ENCODE measurements at regions not wholly inside any gene's neighbourhood (a gene's known extent, or its start where the extent isn't known, plus 50 kb on each side); places are given as distances from the start of the nearest gene placed in this dataset.
"Not testable (repeated sequence)": the region's sequence is repeated elsewhere in the genome, so short reads cannot be mapped to it uniquely, and the experiment has no call there.

DNA sequence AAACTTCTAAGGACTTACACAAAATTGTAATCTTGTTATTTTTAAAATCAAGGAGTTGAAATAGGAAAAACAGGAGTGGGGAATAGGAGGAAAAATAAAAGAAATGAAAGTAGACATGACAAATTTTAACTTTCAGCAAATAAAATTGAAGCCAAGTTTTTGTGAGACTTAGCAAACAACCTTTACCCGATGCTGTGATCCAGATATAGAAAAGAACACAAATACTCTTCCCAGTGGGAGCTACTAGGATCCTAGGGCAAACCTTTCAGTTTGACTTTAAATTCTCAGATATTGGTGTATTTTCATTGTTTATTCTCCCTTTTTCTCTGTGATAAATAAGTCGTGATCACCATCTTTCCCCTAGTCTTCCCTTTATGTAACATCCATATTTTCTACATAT lies 968.7 kb upstream of the CITED2 start:
- TF ChIP-seq CTCF (IDR thresholded peaks at IDR 0.05; ENCODE audit: insufficient read depth in 1 of 2, low read depth in 1 of 2, low read length in 1 of 2, severe bottlenecking in 1 of 2, unreplicated experiment in 1 of 2) = no peak
- Histone ChIP-seq H3K4me3 (ENCODE audit: low read depth, low read length) (no peak overlapping the region), H3K4me1 (no peaks in the 10 kb centered on the region), H3K9me3 (no peaks in the 10 kb centered on the region), H3K27me3 (replicated peaks; ENCODE audit: control insufficient read depth, insufficient read depth, low read length) (no peaks in the 10 kb centered on the region), H3K36me3 (ENCODE audit: control insufficient read depth, insufficient read depth, low read length) (no peaks in the 10 kb centered on the region)
- no TSS peak for BruUV-seq (replicated peaks)
- H3K27me3 Mint-ChIP-seq (ENCODE audit: insufficient read depth, unreplicated experiment) = no peaks in the 10 kb centered on the region
- H3K9me3 Mint-ChIP-seq (ENCODE audit: unreplicated experiment) = no peaks in the 10 kb centered on the region
- H3K27ac Mint-ChIP-seq (ENCODE audit: unreplicated experiment) = no peak overlapping the region
- intact Hi-C loops (cut with micrococcal nuclease; ENCODE audit: unreplicated experiment) = loop anchor here (1.0 kb wide), 1 partner anchor 17 kb away; no protein-coding TSS in a partner anchor
- DNase-seq = no peak
- H3K4me3 Mint-ChIP-seq (ENCODE audit: unreplicated experiment) = no peak overlapping the region
- H3K36me3 Mint-ChIP-seq (ENCODE audit: insufficient read depth, unreplicated experiment) = no peaks in the 10 kb centered on the region
- POLR2A ChIA-PET = no interaction called here
- CTCF ChIA-PET = no interaction called here
- H3K4me1 Mint-ChIP-seq (ENCODE audit: low read depth, unreplicated experiment) = no peaks in the 10 kb centered on the region

DNA sequence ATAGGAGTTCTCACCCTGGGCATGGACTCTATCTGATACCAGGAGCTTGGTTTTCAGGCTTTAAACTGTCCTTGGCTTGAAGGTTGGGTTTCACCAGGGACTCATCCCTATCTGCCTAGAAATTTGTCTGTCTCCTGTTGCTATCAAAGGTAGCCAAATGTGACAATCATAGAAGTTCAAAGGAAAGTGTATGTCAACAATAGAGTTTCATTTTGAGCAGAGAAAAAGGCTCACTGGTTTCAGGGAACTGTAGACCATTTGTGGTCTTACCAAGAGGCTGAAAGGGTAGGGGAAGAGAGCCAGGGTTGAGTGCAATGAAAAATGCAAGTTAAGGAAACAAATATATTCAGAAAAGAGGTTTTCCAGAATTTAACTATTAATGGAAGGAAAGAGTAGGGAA lies 966.8 kb upstream of the CITED2 start:
- Mint-ChIP-seq H3K27me3 (ENCODE audit: insufficient read depth, unreplicated experiment) (no peaks in the 10 kb centered on the region), H3K36me3 (ENCODE audit: insufficient read depth, unreplicated experiment) (no peaks in the 10 kb centered on the region), H3K4me1 (ENCODE audit: low read depth, unreplicated experiment) (no peaks in the 10 kb centered on the region), H3K9me3 (ENCODE audit: unreplicated experiment) (no peaks in the 10 kb centered on the region), H3K4me3 (ENCODE audit: unreplicated experiment) (no peak overlapping the region), H3K27ac (ENCODE audit: unreplicated experiment) (no peak overlapping the region)
- H3K9me3 ChIP-seq = no peaks in the 10 kb centered on the region
- TF ChIP-seq CTCF (IDR thresholded peaks at IDR 0.05; ENCODE audit: insufficient read depth in 1 of 2, low read depth in 1 of 2, low read length in 1 of 2, severe bottlenecking in 1 of 2, unreplicated experiment in 1 of 2) = no peak
- H3K4me1 ChIP-seq = no peaks in the 10 kb centered on the region
- ChIA-PET CTCF (no interaction called here), POLR2A (no interaction called here)
- no peaks in the 10 kb centered on the region for H3K36me3 ChIP-seq (ENCODE audit: control insufficient read depth, insufficient read depth, low read length)
- DNase-seq = no peak
- no peaks in the 10 kb centered on the region for H3K27me3 ChIP-seq (replicated peaks; ENCODE audit: control insufficient read depth, insufficient read depth, low read length)
- BruUV-seq (replicated peaks) = no TSS peak
- intact Hi-C loops (cut with micrococcal nuclease; ENCODE audit: unreplicated experiment) = no loop called here
- no peak overlapping the region for H3K4me3 ChIP-seq (ENCODE audit: low read depth, low read length)

- no peak overlapping the region for H3K4me3 Mint-ChIP-seq (ENCODE audit: unreplicated experiment)
- no peaks in the 10 kb centered on the region for H3K27me3 Mint-ChIP-seq (ENCODE audit: insufficient read depth, unreplicated experiment)
- no peaks in the 10 kb centered on the region for H3K9me3 Mint-ChIP-seq (ENCODE audit: unreplicated experiment)
- DNase-seq = no peak
- Histone ChIP-seq H3K36me3 (ENCODE audit: control insufficient read depth, insufficient read depth, low read length) (no peaks in the 10 kb centered on the region), H3K4me3 (ENCODE audit: low read depth, low read length) (no peak overlapping the region), H3K4me1 (no peaks in the 10 kb centered on the region), H3K9me3 (no peaks in the 10 kb centered on the region), H3K27me3 (replicated peaks; ENCODE audit: control insufficient read depth, insufficient read depth, low read length) (no peaks in the 10 kb centered on the region)
- intact Hi-C loops (cut with micrococcal nuclease; ENCODE audit: unreplicated experiment) = no loop called here
- no peaks in the 10 kb centered on the region for H3K36me3 Mint-ChIP-seq (ENCODE audit: insufficient read depth, unreplicated experiment)
- no peaks in the 10 kb centered on the region for H3K4me1 Mint-ChIP-seq (ENCODE audit: low read depth, unreplicated experiment)
- no peak for TF ChIP-seq CTCF (IDR thresholded peaks at IDR 0.05; ENCODE audit: insufficient read depth in 1 of 2, low read depth in 1 of 2, low read length in 1 of 2, severe bottlenecking in 1 of 2, unreplicated experiment in 1 of 2)
- ChIA-PET POLR2A (no interaction called here), CTCF (no interaction called here)
- H3K27ac Mint-ChIP-seq (ENCODE audit: unreplicated experiment) = no peak overlapping the region
- no TSS peak for BruUV-seq (replicated peaks)
Observed at GRCh38 chr6:140340795-140341194, 966.3 kb upstream of the CITED2 start.

GRCh38 chr6:140339084-140339483 lies 964.6 kb upstream of the CITED2 start:
- H3K27me3 ChIP-seq (replicated peaks; ENCODE audit: control insufficient read depth, insufficient read depth, low read length); H3K4me1 Mint-ChIP-seq (ENCODE audit: low read depth, unreplicated experiment); H3K36me3 ChIP-seq (ENCODE audit: control insufficient read depth, insufficient read depth, low read length); H3K4me3 ChIP-seq (ENCODE audit: low read depth, low read length); H3K27ac Mint-ChIP-seq (ENCODE audit: unreplicated experiment); POLR2A ChIA-PET; H3K36me3 Mint-ChIP-seq (ENCODE audit: insufficient read depth, unreplicated experiment); intact Hi-C loops (cut with micrococcal nuclease; ENCODE audit: unreplicated experiment); H3K9me3 ChIP-seq; H3K4me1 ChIP-seq; DNase-seq; BruUV-seq (replicated peaks); CTCF ChIA-PET; H3K27me3 Mint-ChIP-seq (ENCODE audit: insufficient read depth, unreplicated experiment); H3K9me3 Mint-ChIP-seq (ENCODE audit: unreplicated experiment); H3K4me3 Mint-ChIP-seq (ENCODE audit: unreplicated experiment): not testable (repeated sequence)
